H1 (cell line): ENCODE measurements at regions not wholly inside any gene's neighbourhood (a gene's known extent, or its start where the extent isn't known, plus 50 kb on each side); places are given as distances from the start of the nearest gene placed in this dataset.

Experiments
- CTCF ChIA-PET: fragments of 300-600 bp; sonication (Branson Sonifier 250); formaldehyde crosslinking; loops from one replicate; lab custom pipeline; 2021; ENCODE audit not compliant: partially characterized antibody; lab: Charles Lee
- POLR2A ChIA-PET: fragments of 300-600 bp; sonication (Branson Sonifier 250); formaldehyde crosslinking; loops from one replicate; lab custom pipeline; 2021; ENCODE audit warnings: inconsistent platforms; ENCODE audit not compliant: partially characterized antibody; lab: Charles Lee
- DNase-seq, 2 experiments: peaks; one replicate each; pipeline versions ENCODE4 v3.0.0 to v3.0.0-alpha.2; 2010 to 2022; ENCODE audit warnings: low spot score in 2 of 2, low read depth in 1 of 2, mixed read lengths in 1 of 2
- FAIRE-seq: peaks from 2 replicates; lab custom pipeline; 2011; peaks lifted over from hg19 to GRCh38; lab: Jason Lieb, UNC
- H2AFZ ChIP-seq: 2 replicates; pipeline ENCODE4 v1.8.1; 2012; ENCODE audit warnings: low read length, inconsistent platforms
- H2AK5ac ChIP-seq: 2 replicates; pipeline ENCODE4 v1.6.1; 2013; ENCODE audit warnings: low read depth, low read length
- H2BK120ac ChIP-seq: replicated peaks from 2 replicates; pipeline ENCODE3; 2013; ENCODE audit warnings: low read depth, low read length, inconsistent platforms
- H2BK12ac ChIP-seq: 2 replicates; pipeline ENCODE4 v1.6.1; 2013; ENCODE audit warnings: low read depth, low read length
- H2BK15ac ChIP-seq: 2 replicates; pipeline ENCODE4 v1.6.1; 2013; ENCODE audit warnings: low read length
- H2BK20ac ChIP-seq: 2 replicates; pipeline ENCODE4 v1.6.1; 2013; ENCODE audit warnings: low read length
- H2BK5ac ChIP-seq: 2 replicates; pipeline ENCODE4 v1.6.1; 2013; ENCODE audit warnings: low read depth, low read length
- H3K14ac ChIP-seq: 2 replicates; pipeline ENCODE4 v1.6.1; 2013; ENCODE audit warnings: inconsistent platforms; ENCODE audit not compliant: insufficient read length
- H3K18ac ChIP-seq: 2 replicates; pipeline ENCODE4 v1.6.1; 2013; ENCODE audit warnings: low read length; ENCODE audit errors: extremely low read depth
- H3K23ac ChIP-seq: 2 replicates; pipeline ENCODE4 v1.6.1; 2013; ENCODE audit warnings: inconsistent platforms; ENCODE audit not compliant: insufficient read length
- H3K23me2 ChIP-seq: 2 replicates; pipeline ENCODE4 v1.6.1; 2013; ENCODE audit warnings: low read depth, low read length
- H3K27ac ChIP-seq: 2 replicates; pipeline ENCODE4 v1.6.1; 2011; ENCODE audit warnings: low read depth, low read length, inconsistent platforms
- H3K27me3 ChIP-seq, 4 experiments: replicated peaks in 1 of 4; 1 replicate in 1 of 4; 2 replicates in 3 of 4; pipeline versions ENCODE4 v1.6.1 to v1.8.1; 2011 to 2013; ENCODE audit warnings: low read length in 3 of 4, mild to moderate bottlenecking in 3 of 4, inconsistent platforms in 2 of 4, mixed read lengths in 2 of 4, moderate library complexity in 1 of 4; ENCODE audit not compliant: control insufficient read depth in 3 of 4, insufficient read depth in 3 of 4; ENCODE audit errors: extremely low read depth in 1 of 4
- H3K36me3 ChIP-seq, 4 experiments: 2 replicates each; pipeline versions ENCODE4 v1.6.1 to v1.8.1; 2011 to 2013; ENCODE audit warnings: mild to moderate bottlenecking in 4 of 4, low read length in 3 of 4, moderate library complexity in 2 of 4, control low read depth in 1 of 4, inconsistent platforms in 1 of 4; ENCODE audit not compliant: insufficient read depth in 4 of 4, control insufficient read depth in 2 of 4
- H3K4ac ChIP-seq: replicated peaks from 2 replicates; pipeline ENCODE3; 2013; ENCODE audit warnings: low read length, low read depth, mixed read lengths, inconsistent platforms; ENCODE audit not compliant: insufficient read length
- H3K4me1 ChIP-seq, 4 experiments: replicated peaks in 1 of 4; 1 replicate in 1 of 4; 2 replicates in 3 of 4; pipeline versions ENCODE4 v1.6.1 to v1.8.1; 2011 to 2013; ENCODE audit warnings: low read length in 3 of 4, inconsistent platforms in 2 of 4, mixed read lengths in 1 of 4; ENCODE audit not compliant: insufficient read depth in 4 of 4, control insufficient read depth in 3 of 4
- H3K4me2 ChIP-seq, 2 experiments: 2 replicates each; pipeline versions ENCODE4 v1.6.1 to v1.8.1; 2011 to 2013; ENCODE audit warnings: low read depth in 2 of 2, low read length in 2 of 2, control low read depth in 1 of 2, inconsistent platforms in 1 of 2, mild to moderate bottlenecking in 1 of 2; ENCODE audit not compliant: insufficient read depth in 1 of 2
- H3K4me3 ChIP-seq, 4 experiments: fragments of 200-600, 300-600 bp in 1 of 4; sonication (generic), shearing (Covaris generic), sonication (Bioruptor Twin) in 1 of 4; 2 replicates each; pipeline versions ENCODE4 v1.5.1 to v1.8.1; 2011 to 2016; ENCODE audit warnings: low read length in 4 of 4, low read depth in 3 of 4, control low read depth in 2 of 4, inconsistent platforms in 2 of 4, mild to moderate bottlenecking in 2 of 4, mixed read lengths in 1 of 4, moderate library complexity in 1 of 4; ENCODE audit not compliant: insufficient read depth in 2 of 4; ENCODE audit errors: extremely low read depth in 1 of 4
- H3K56ac ChIP-seq: replicated peaks from 2 replicates; pipeline ENCODE3; 2013; ENCODE audit warnings: low read depth, mild to moderate bottlenecking, mixed read lengths, low read length, inconsistent platforms; ENCODE audit not compliant: insufficient read length
- H3K79me1 ChIP-seq: 2 replicates; pipeline ENCODE4 v1.6.1; 2013; ENCODE audit warnings: low read depth, low read length, control low read depth
- H3K79me2 ChIP-seq, 2 experiments: 2 replicates each; pipeline versions ENCODE4 v1.6.1 to v1.8.1; 2012 to 2013; ENCODE audit warnings: low read length in 2 of 2, mild to moderate bottlenecking in 2 of 2, inconsistent platforms in 1 of 2; ENCODE audit not compliant: insufficient read depth in 2 of 2, control insufficient read depth in 1 of 2
- H3K9ac ChIP-seq, 4 experiments: replicated peaks in 1 of 4; 1 replicate in 1 of 4; 2 replicates in 3 of 4; pipeline versions ENCODE4 v1.6.1 to v1.8.1; 2011 to 2013; ENCODE audit warnings: low read depth in 3 of 4, low read length in 3 of 4, control low read depth in 2 of 4, mild to moderate bottlenecking in 2 of 4, moderate library complexity in 2 of 4, inconsistent platforms in 1 of 4; ENCODE audit errors: extremely low read depth in 1 of 4
- H3K9me3 ChIP-seq, 2 experiments: 2 replicates each; pipeline versions ENCODE4 v1.6.1 to v1.8.1; 2012 to 2013; ENCODE audit warnings: mild to moderate bottlenecking in 2 of 2, moderate library complexity in 2 of 2, control low read depth in 1 of 2, inconsistent platforms in 1 of 2, low read depth in 1 of 2, low read length in 1 of 2, mixed read lengths in 1 of 2; ENCODE audit not compliant: insufficient read depth in 2 of 2
- H4K20me1 ChIP-seq, 2 experiments: replicated peaks in 1 of 2; 2 replicates each; pipeline versions ENCODE3 to v1.8.1; 2011 to 2013; ENCODE audit warnings: inconsistent platforms in 2 of 2, low read length in 2 of 2, mild to moderate bottlenecking in 1 of 2; ENCODE audit not compliant: insufficient read depth in 2 of 2, control insufficient read depth in 1 of 2
- H4K5ac ChIP-seq: 2 replicates; pipeline ENCODE4 v1.6.1; 2013; ENCODE audit warnings: low read length, low read depth, mixed read lengths, inconsistent platforms; ENCODE audit not compliant: insufficient read length
- H4K8ac ChIP-seq: 2 replicates; pipeline ENCODE4 v1.8.0; 2013; ENCODE audit warnings: mild to moderate bottlenecking, moderate library complexity, low read length, inconsistent platforms; ENCODE audit not compliant: insufficient read depth; ENCODE audit errors: extremely low read depth
- H4K91ac ChIP-seq: replicated peaks from 2 replicates; pipeline ENCODE3; 2013; ENCODE audit warnings: low read length, mixed read lengths, inconsistent platforms; ENCODE audit not compliant: insufficient read length
- ASH2L ChIP-seq: fragments of 200-600, 300-600 bp; sonication (generic); IDR thresholded peaks from one replicate; pipeline ENCODE4 v1.7.1; 2017; ENCODE audit warnings: low read length
- CBX8 ChIP-seq: fragments of 300-800, 300-1000 bp; sonication (generic); IDR thresholded peaks from 2 replicates; pipeline ENCODE4 v1.7.1; 2016; ENCODE audit warnings: low read depth, low read length, borderline replicate concordance
- EP300 ChIP-seq, 2 experiments: IDR thresholded peaks; 1 replicate in 1 of 2; 2 replicates in 1 of 2; pipeline ENCODE4 v1.6.1; 2011 to 2012; ENCODE audit warnings: low read depth in 2 of 2, low read length in 2 of 2, mild to moderate bottlenecking in 2 of 2, borderline replicate concordance in 1 of 2, inconsistent platforms in 1 of 2, moderate library complexity in 1 of 2
- EZH2 ChIP-seq: fragments of 200-600 bp; sonication (generic); IDR thresholded peaks from 2 replicates; pipeline ENCODE4 v1.7.1; 2012; ENCODE audit warnings: low read depth, mild to moderate bottlenecking, moderate library complexity, low read length, inconsistent platforms; ENCODE audit not compliant: severe bottlenecking
- JUN ChIP-seq: IDR thresholded peaks from 2 replicates; pipeline ENCODE4 v1.6.1; 2011; ENCODE audit warnings: low read depth, mild to moderate bottlenecking, improper control_type of control experiment, low read length
- RFX5 ChIP-seq: IDR thresholded peaks from 2 replicates; pipeline ENCODE4 v1.6.1; 2011; ENCODE audit warnings: low read depth, low read length, improper control_type of control experiment, borderline replicate concordance
- SIN3A ChIP-seq, 2 experiments: IDR thresholded peaks in 1 of 2; conservative IDR thresholded peaks in 1 of 2; 2 replicates each; pipeline ENCODE4 v1.6.1; 2011 to 2012; ENCODE audit warnings: low read length in 2 of 2, improper control_type of control experiment in 1 of 2, low read depth in 1 of 2, mild to moderate bottlenecking in 1 of 2
- WGBS, 2 experiments: shearing (Covaris generic) in 1 of 2; methylation state at CpG; one replicate each; pipeline versions ENCODE4 v1.1.6 to v1.1.7; 2013 to 2015; ENCODE audit warnings: low lambda C conversion rate in 2 of 2, mixed read lengths in 2 of 2, inconsistent platforms in 1 of 2, low coverage in 1 of 2, missing lambda C conversion rate in 1 of 2; ENCODE audit not compliant: insufficient replicate concordance in 2 of 2, insufficient coverage in 1 of 2, insufficient read length in 1 of 2; ENCODE audit errors: extremely low coverage in 1 of 2, missing lambda C conversion rate in 1 of 2; 5-methylcytosine and 5-hydroxymethylcytosine counted together

DNA sequence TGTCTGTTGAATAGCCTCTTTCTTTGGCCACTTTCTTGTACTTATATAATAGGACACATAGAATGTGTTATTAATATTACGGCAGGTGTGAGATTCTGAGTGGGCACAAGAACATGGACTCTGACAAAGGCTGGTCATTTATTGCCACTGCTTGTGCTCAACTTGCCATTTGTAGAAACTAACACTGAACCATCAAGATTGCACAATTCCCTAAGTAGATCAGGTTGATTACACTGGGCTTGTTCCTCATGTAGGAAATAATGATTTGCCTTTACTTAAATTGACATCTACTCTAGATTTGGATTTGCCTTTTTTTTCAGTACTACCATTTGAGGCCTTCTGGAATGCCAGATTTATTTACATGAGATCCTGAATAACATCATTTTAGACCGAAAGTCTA, 342.7 kb upstream of the CWC22 start:
- H3K23ac ChIP-seq = no peak overlapping the region
- no peak overlapping the region for H3K27ac ChIP-seq
- no peak overlapping the region for H4K91ac ChIP-seq
- H4K5ac ChIP-seq = no peak overlapping the region
- no peak overlapping the region for H2BK5ac ChIP-seq
- H3K36me3 ChIP-seq = no peaks in the 10 kb centered on the region
- no peak for FAIRE-seq
- no peak overlapping the region for H3K18ac ChIP-seq
- H3K27me3 ChIP-seq = no peaks in the 10 kb centered on the region
- WGBS, 2 experiments = 87% methylated on average over 2 of the region's 2 CpGs; no CpG with 5 or more reads in 1 of the 2 experiments
- H2AK5ac ChIP-seq = no peak overlapping the region
- H2BK15ac ChIP-seq = no peak overlapping the region
- CTCF ChIA-PET = interaction anchor here (1.2 kb wide), 1 partner anchor 9 kb away, joined by 4 read pairs; no protein-coding TSS in a partner anchor
- POLR2A ChIA-PET = no interaction called here
- no peaks in the 10 kb centered on the region; a peak in 1 of 4 replicates for H3K9me3 ChIP-seq
- no peak overlapping the region for H2BK120ac ChIP-seq
- 0 out of 7 replicates have a peak, but pooled peaks cover 0 to 3% (median 0%) of the 10 kb centered on the region in 4 experiments for H3K4me1 ChIP-seq
- TF ChIP-seq CBX8 = no peak
- TF ChIP-seq JUN = no peak
- TF ChIP-seq EP300 (IDR thresholded peaks at IDR 0.05; ENCODE audit: borderline replicate concordance in 1 of 2, low read depth in 2 of 2, low read length in 2 of 2) = no peak
- no peak for TF ChIP-seq ASH2L
- no peak for TF ChIP-seq EZH2
- no peak for TF ChIP-seq SIN3A (conservative IDR thresholded peaks at IDR 0.05 in 1 of 2, IDR thresholded peaks at IDR 0.05 in 1 of 2; ENCODE audit: low read depth in 1 of 2, low read length in 2 of 2)
- no peak for TF ChIP-seq RFX5
- no peak overlapping the region for H3K56ac ChIP-seq
- no peaks in the 10 kb centered on the region for H4K20me1 ChIP-seq
- H3K79me2 ChIP-seq = no peaks in the 10 kb centered on the region
- peak overlapping the region in 1 of 4 experiments; percentile 13; a peak in 1 of 7 replicates for H3K9ac ChIP-seq
- DNase-seq = no peak
- no peak overlapping the region for H3K4ac ChIP-seq
- H3K4me2 ChIP-seq = no peak overlapping the region
- H3K23me2 ChIP-seq = no peaks in the 10 kb centered on the region
- no peak overlapping the region for H2AFZ ChIP-seq
- H2BK12ac ChIP-seq = no peak overlapping the region
- no peak overlapping the region for H4K8ac ChIP-seq
- H3K79me1 ChIP-seq = no peaks in the 10 kb centered on the region
- H2BK20ac ChIP-seq = no peak overlapping the region
- H3K4me3 ChIP-seq = no peak overlapping the region
- H3K14ac ChIP-seq = no peak overlapping the region
